ENCODE measurements at regions not wholly inside any gene's neighbourhood (a gene's known extent, or its start where the extent isn't known, plus 50 kb on each side); places are given as distances from the start of the nearest gene placed in this dataset.
A peak's percentile ranks its signal among the peaks of the same experiment; 100 is the strongest.

DNA sequence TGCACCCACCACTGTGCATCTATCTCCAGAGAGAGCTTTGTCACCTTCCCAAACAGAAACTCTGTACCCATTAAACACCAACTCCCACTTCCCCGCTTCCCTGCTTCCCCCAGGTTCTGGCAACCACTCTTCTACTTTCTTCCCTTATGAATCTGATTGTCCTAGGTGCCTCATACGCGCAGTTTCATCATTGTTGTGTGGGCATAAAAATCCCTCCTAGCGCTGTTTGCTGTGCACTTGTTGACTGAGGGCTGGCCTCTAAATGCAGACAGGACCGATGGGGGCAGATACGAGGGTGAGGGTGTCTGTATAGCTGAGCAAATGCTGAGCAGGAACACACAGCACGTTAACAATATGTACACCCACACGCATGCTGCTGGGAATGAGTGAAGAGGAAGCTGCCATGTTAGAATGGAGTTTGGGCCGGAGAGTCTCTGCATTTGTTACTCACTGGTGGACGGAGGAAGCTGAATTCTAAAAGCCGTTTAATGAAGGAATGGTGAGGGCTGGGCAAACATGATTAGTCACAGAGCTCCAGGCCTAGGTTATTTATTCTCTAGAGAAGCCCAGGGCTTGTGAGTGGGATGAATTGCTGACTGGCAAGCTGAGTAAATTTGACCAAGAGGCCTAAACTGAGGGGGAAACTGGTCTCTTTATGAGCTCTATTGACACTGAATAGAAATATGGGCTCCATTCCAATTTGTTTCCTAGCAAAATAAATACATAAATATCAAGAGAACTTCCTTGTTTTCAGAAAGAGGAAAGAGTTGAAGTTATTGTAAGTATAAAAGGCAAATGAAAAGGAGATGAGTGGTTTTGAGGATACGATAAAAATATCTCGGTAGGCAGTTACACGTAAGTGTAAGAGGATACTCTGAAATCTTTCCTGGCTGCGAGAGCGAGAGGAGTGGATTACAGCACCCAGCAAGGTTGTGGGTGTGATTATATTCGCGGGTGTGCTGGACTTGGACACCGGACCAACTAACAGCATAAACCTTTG, 95.9 kb upstream of the RPS6KA3 start:
- ChIA-PET CTCF (no interaction called here), POLR2A (ENCODE audit: unreplicated experiment) (no interaction called here)

DNA sequence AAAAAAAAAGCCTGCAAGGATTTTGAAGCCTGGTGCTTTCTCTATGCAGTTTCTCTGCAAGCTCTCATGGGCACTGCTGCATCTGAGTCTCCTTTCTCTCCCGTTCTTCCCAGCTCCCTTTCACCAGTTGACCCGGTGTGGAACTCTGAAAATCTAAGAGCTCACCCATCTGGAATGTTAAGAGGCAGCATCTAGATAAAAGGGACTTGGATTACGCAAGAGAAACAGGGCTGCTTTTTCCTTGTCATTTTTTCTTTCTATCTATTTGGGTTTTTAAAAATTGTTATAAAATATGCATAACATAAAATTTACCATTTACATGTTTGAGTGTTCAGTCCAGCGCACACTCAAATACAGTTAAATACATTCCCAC, 95.2 kb upstream of the RPS6KA3 start:
- Histone ChIP-seq H3K27ac (peak overlapping the region; percentile 99), H3K79me2 (ENCODE audit: low read depth) (no peaks in the 10 kb centered on the region), H3K9me3 (ENCODE audit: insufficient read depth, low read depth) (no peaks in the 10 kb centered on the region), H3K4me3 (peak overlapping the region; percentile 51), H3K4me1 (replicated peaks; ENCODE audit: insufficient read depth) (peaks cover 50% of the 10 kb centered on the region), H3K27me3 (ENCODE audit: insufficient read depth, low read depth) (no peaks in the 10 kb centered on the region), H4K20me1 (ENCODE audit: insufficient read depth) (no peaks in the 10 kb centered on the region), H3K9me2 (ENCODE audit: insufficient read depth) (no peaks in the 10 kb centered on the region), H3K36me3 (ENCODE audit: low read depth) (no peaks in the 10 kb centered on the region), H3F3A (ENCODE audit: insufficient read depth, low read depth) (peaks cover 38% of the 10 kb centered on the region), H2AFZ (peak overlapping the region; percentile 82), H3K4me2 (peak overlapping the region; percentile 90)
- intact Hi-C loops (cut with micrococcal nuclease; ENCODE audit: unreplicated experiment), result loop anchor here (1.0 to 2.0 kb wide), 3 partner anchors 71 to 154 kb away; no protein-coding TSS in a partner anchor
- ChIA-PET CTCF (interaction anchor here (0.7 kb wide), 1 partner anchor 154 kb away, joined by 3 read pairs; no protein-coding TSS in a partner anchor), POLR2A (ENCODE audit: unreplicated experiment) (interaction anchor here (0.6 kb wide), 1 partner anchor 692 kb away, joined by 8 read pairs; no protein-coding TSS in a partner anchor)
- BruUV-seq (replicated peaks), result no TSS peak
- no peak for TF ChIP-seq EZH2 (IDR thresholded peaks at IDR 0.05; ENCODE audit: low read depth)
- TF ChIP-seq, protein P1, sequence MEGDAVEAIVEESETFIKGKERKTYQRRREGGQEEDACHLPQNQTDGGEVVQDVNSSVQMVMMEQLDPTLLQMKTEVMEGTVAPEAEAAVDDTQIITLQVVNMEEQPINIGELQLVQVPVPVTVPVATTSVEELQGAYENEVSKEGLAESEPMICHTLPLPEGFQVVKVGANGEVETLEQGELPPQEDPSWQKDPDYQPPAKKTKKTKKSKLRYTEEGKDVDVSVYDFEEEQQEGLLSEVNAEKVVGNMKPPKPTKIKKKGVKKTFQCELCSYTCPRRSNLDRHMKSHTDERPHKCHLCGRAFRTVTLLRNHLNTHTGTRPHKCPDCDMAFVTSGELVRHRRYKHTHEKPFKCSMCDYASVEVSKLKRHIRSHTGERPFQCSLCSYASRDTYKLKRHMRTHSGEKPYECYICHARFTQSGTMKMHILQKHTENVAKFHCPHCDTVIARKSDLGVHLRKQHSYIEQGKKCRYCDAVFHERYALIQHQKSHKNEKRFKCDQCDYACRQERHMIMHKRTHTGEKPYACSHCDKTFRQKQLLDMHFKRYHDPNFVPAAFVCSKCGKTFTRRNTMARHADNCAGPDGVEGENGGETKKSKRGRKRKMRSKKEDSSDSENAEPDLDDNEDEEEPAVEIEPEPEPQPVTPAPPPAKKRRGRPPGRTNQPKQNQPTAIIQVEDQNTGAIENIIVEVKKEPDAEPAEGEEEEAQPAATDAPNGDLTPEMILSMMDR (conservative IDR thresholded peaks at IDR 0.05), result no peak
- peak; percentile 35 to 86 for DNase-seq

More for the DNA sequence above, 95.9 kb upstream of the RPS6KA3 start:
- Histone ChIP-seq H2AFZ (peak overlapping the region; percentile 82), H3K9me3 (ENCODE audit: insufficient read depth, low read depth) (no peaks in the 10 kb centered on the region), H3K9me2 (ENCODE audit: insufficient read depth) (no peaks in the 10 kb centered on the region), H3K4me3 (peak overlapping the region; percentile 51), H4K20me1 (ENCODE audit: insufficient read depth) (no peaks in the 10 kb centered on the region), H3K27ac (peak overlapping the region; percentile 99), H3K79me2 (ENCODE audit: low read depth) (no peaks in the 10 kb centered on the region), H3K4me1 (replicated peaks; ENCODE audit: insufficient read depth) (peaks cover 50% of the 10 kb centered on the region), H3K36me3 (ENCODE audit: low read depth) (no peaks in the 10 kb centered on the region), H3K4me2 (peak overlapping the region; percentile 90), H3K27me3 (ENCODE audit: insufficient read depth, low read depth) (no peaks in the 10 kb centered on the region), H3F3A (ENCODE audit: insufficient read depth, low read depth) (peaks cover 38% of the 10 kb centered on the region)
- TF ChIP-seq, protein P1 (conservative IDR thresholded peaks at IDR 0.05), result no peak
- TF ChIP-seq EZH2 (IDR thresholded peaks at IDR 0.05; ENCODE audit: low read depth), result no peak
- intact Hi-C loops (cut with micrococcal nuclease; ENCODE audit: unreplicated experiment), result loop anchor here (1.0 to 2.0 kb wide), 3 partner anchors 70 to 154 kb away; no protein-coding TSS in a partner anchor
- BruUV-seq (replicated peaks), result TSS peak; percentile 50
- peak; percentile 30 to 94 for DNase-seq

GRCh38 chrX:20361081-20361889, 94.6 kb upstream of the RPS6KA3 start:
- Histone ChIP-seq H3K79me2 (ENCODE audit: low read depth) (no peaks in the 10 kb centered on the region), H3K27me3 (ENCODE audit: insufficient read depth, low read depth) (no peaks in the 10 kb centered on the region), H2AFZ (peak overlapping the region; percentile 61), H3K36me3 (ENCODE audit: low read depth) (no peaks in the 10 kb centered on the region), H4K20me1 (ENCODE audit: insufficient read depth) (no peaks in the 10 kb centered on the region), H3K27ac (peak overlapping the region; percentile 99), H3K4me2 (peak overlapping the region; percentile 90), H3K9me2 (ENCODE audit: insufficient read depth) (no peaks in the 10 kb centered on the region), H3F3A (ENCODE audit: insufficient read depth, low read depth) (peaks cover 38% of the 10 kb centered on the region), H3K9me3 (ENCODE audit: insufficient read depth, low read depth) (no peaks in the 10 kb centered on the region), H3K4me3 (peak overlapping the region; percentile 51; the same call in 1 of the 2 replicates), H3K4me1 (replicated peaks; ENCODE audit: insufficient read depth) (peaks cover 50% of the 10 kb centered on the region)
- intact Hi-C loops (cut with micrococcal nuclease; ENCODE audit: unreplicated experiment), result no loop called here
- no TSS peak for BruUV-seq (replicated peaks)
- DNase-seq, result peak in 1 of 2 experiments; percentile 69
- ChIA-PET POLR2A (ENCODE audit: unreplicated experiment) (interaction anchor here (0.6 kb wide), 1 partner anchor 692 kb away, joined by 8 read pairs; no protein-coding TSS in a partner anchor), CTCF (interaction anchor here (0.6 to 0.7 kb wide), 2 partner anchors 155 to 958 kb away, joined by 3 read pairs; no protein-coding TSS in a partner anchor)
- TF ChIP-seq, protein P1 (conservative IDR thresholded peaks at IDR 0.05), result no peak

Data from PC-9 (cell line).